ENCODE measurements at regions not wholly inside any gene's neighbourhood (a gene's known extent, or its start where the extent isn't known, plus 50 kb on each side); places are given as distances from the start of the nearest gene placed in this dataset.

- TF ChIP-seq CTCF (IDR thresholded peaks at IDR 0.05; ENCODE audit: extremely low read depth in 1 of 2, insufficient read depth in 1 of 2, low read depth in 1 of 2, low read length in 2 of 2) (no peak), EZH2 (IDR thresholded peaks at IDR 0.05; ENCODE audit: borderline replicate concordance, low read depth, low read length, severe bottlenecking) (no peak)
Observed at GRCh38 chr21:33985117-33986050, 69.8 kb upstream of the ATP5PO start.
